C4-2B (cell line): ENCODE measurements at regions not wholly inside any gene's neighbourhood (a gene's known extent, or its start where the extent isn't known, plus 50 kb on each side); places are given as distances from the start of the nearest gene placed in this dataset.

ENCODE experiments used
- H3K27ac ChIP-seq: fragments of 450-650 bp; 2 replicates; pipeline ENCODE4 v1.5.1; 2017
- CTCF ChIP-seq: fragments of 450-650 bp; conservative IDR thresholded peaks from 2 replicates; pipeline ENCODE4 v1.5.1; 2017; ENCODE audit warnings: mild to moderate bottlenecking
- ZFX ChIP-seq: fragments of 450-650 bp; IDR thresholded peaks from 2 replicates; pipeline ENCODE4 v1.6.1; 2017

- TF ChIP-seq ZFX, result no peak
- TF ChIP-seq CTCF, result no peak
Observed at GRCh38 chr2:16050908-16051489, 110.6 kb downstream of the MYCN start.

GRCh38 chr2:16050261-16050907 is 110.0 kb downstream of the MYCN start:
- TF ChIP-seq CTCF (no peak), ZFX (no peak)
- H3K27ac ChIP-seq, result no peak overlapping the region

More at GRCh38 chr2:16050908-16051489, 110.6 kb downstream of the MYCN start:
- H3K27ac ChIP-seq, result no peak overlapping the region

GRCh38 chr2:16049406-16049805 is 109.1 kb downstream of the MYCN start:
- TF ChIP-seq ZFX, result no peak
- no peak for TF ChIP-seq CTCF
- no peak overlapping the region for H3K27ac ChIP-seq

- H3K27ac ChIP-seq, result no peak overlapping the region
- TF ChIP-seq ZFX (no peak), CTCF (no peak)
Observed at GRCh38 chr2:16048466-16048865, 108.1 kb downstream of the MYCN start.

GRCh38 chr2:16047701-16048100 is 107.4 kb downstream of the MYCN start:
- TF ChIP-seq CTCF (no peak), ZFX (no peak)
- H3K27ac ChIP-seq, result no peak overlapping the region

- no peak overlapping the region for H3K27ac ChIP-seq
- no peak for TF ChIP-seq ZFX
Observed at GRCh38 chr2:16046649-16047048, 106.3 kb downstream of the MYCN start.

- TF ChIP-seq ZFX (no peak), CTCF (no peak)
- H3K27ac ChIP-seq, result no peak overlapping the region
Observed at GRCh38 chr2:16045653-16046352, 105.5 kb downstream of the MYCN start.
